GM21367 (cell line): ENCODE measurements at regions not wholly inside any gene's neighbourhood (a gene's known extent, or its start where the extent isn't known, plus 50 kb on each side); places are given as distances from the start of the nearest gene placed in this dataset.

Experiments used
- ATAC-seq: cut with Tn5 transposase; IDR thresholded peaks from one replicate; pipeline ENCODE4 v1.9.1; 2021; ENCODE audit not compliant: unreplicated experiment

- no peak for ATAC-seq
These were observed 182.5 kb downstream of the VRK1 start for GRCh38 chr14:96979611-96980074.

GRCh38 chr14:96980835-96981234 is 183.7 kb downstream of the VRK1 start:
- no peak for ATAC-seq

GRCh38 chr14:96986256-96987085 is 189.3 kb downstream of the VRK1 start:
- no peak for ATAC-seq

GRCh38 chr14:96987086-96987474 is 189.9 kb downstream of the VRK1 start:
- ATAC-seq, result no peak

- ATAC-seq, result no peak
These were observed 190.6 kb downstream of the VRK1 start for GRCh38 chr14:96987771-96988170.

GRCh38 chr14:96989306-96989705 is 192.1 kb downstream of the VRK1 start:
- ATAC-seq, result no peak

GRCh38 chr14:96991226-96991625 is 194.0 kb downstream of the VRK1 start:
- ATAC-seq, result no peak

GRCh38 chr14:96994999-96995398 is 197.8 kb downstream of the VRK1 start:
- ATAC-seq, result no peak

GRCh38 chr14:96997269-96997668 is 200.1 kb downstream of the VRK1 start:
- ATAC-seq, result no peak

GRCh38 chr14:96997996-96998395 is 200.8 kb downstream of the VRK1 start:
- no peak for ATAC-seq

GRCh38 chr14:96999654-97000155 is 202.5 kb downstream of the VRK1 start:
- no peak for ATAC-seq

GRCh38 chr14:97002454-97002853 is 205.3 kb downstream of the VRK1 start:
- ATAC-seq, result no peak

GRCh38 chr14:97005934-97006333 is 208.8 kb downstream of the VRK1 start:
- no peak for ATAC-seq

- no peak for ATAC-seq
These were observed 213.4 kb downstream of the VRK1 start for GRCh38 chr14:97010491-97011160.

GRCh38 chr14:97013878-97014277 is 216.7 kb downstream of the VRK1 start:
- ATAC-seq, result no peak

- no peak for ATAC-seq
These were observed 223.8 kb downstream of the VRK1 start for GRCh38 chr14:97021001-97021400.

- ATAC-seq, result no peak
These were observed 224.5 kb downstream of the VRK1 start for GRCh38 chr14:97021571-97022168.

- ATAC-seq, result no peak
These were observed 225.6 kb downstream of the VRK1 start for GRCh38 chr14:97022741-97023140.

- ATAC-seq, result no peak
These were observed 226.7 kb downstream of the VRK1 start for GRCh38 chr14:97023871-97024270.

- no peak for ATAC-seq
These were observed 227.1 kb downstream of the VRK1 start for GRCh38 chr14:97024300-97024699.

GRCh38 chr14:97025722-97026121 is 228.5 kb downstream of the VRK1 start:
- ATAC-seq, result peak; percentile 53
